Stimulated activated CD4-positive, alpha-beta T cell treated with anti-CD3 and anti-CD28 coated beads, Interleukin-2, amount 100 ng/mL, for 4 hours (primary cell): ENCODE measurements at regions not wholly inside any gene's neighbourhood (a gene's known extent, or its start where the extent isn't known, plus 50 kb on each side); places are given as distances from the start of the nearest gene placed in this dataset.

Experiments
- DNase-seq: peaks from one replicate; pipeline ENCODE4 v3.0.0-alpha.2; 2020; ENCODE audit warnings: low read depth

GRCh38 chr4:11051181-11051580 is 366.6 kb upstream of the CLNK start:
- no peak for DNase-seq

- DNase-seq = no peak
Measured at GRCh38 chr4:11050766-11051165, 366.2 kb upstream of the CLNK start.

GRCh38 chr4:11049001-11049400 is 364.4 kb upstream of the CLNK start:
- no peak for DNase-seq

- no peak for DNase-seq
Measured at GRCh38 chr4:11042760-11043159, 358.2 kb upstream of the CLNK start.

GRCh38 chr4:11039634-11040131 is 355.1 kb upstream of the CLNK start:
- no peak for DNase-seq

GRCh38 chr4:11038926-11039325 is 354.4 kb upstream of the CLNK start:
- no peak for DNase-seq

- no peak for DNase-seq
Measured at GRCh38 chr4:11037637-11038036, 353.1 kb upstream of the CLNK start.

GRCh38 chr4:11028334-11028733 is 343.8 kb upstream of the CLNK start:
- DNase-seq = no peak

- DNase-seq = no peak
Measured at GRCh38 chr4:11021333-11021732, 336.8 kb upstream of the CLNK start.

- DNase-seq = no peak
Measured at GRCh38 chr4:11019451-11020240, 335.1 kb upstream of the CLNK start.

GRCh38 chr4:11014199-11014598 is 329.6 kb upstream of the CLNK start:
- no peak for DNase-seq

- DNase-seq = no peak
Measured at GRCh38 chr4:11013094-11013664, 328.6 kb upstream of the CLNK start.

- DNase-seq = no peak
Measured at GRCh38 chr4:11011249-11011648, 326.7 kb upstream of the CLNK start.

GRCh38 chr4:11010624-11011023 is 326.1 kb upstream of the CLNK start:
- DNase-seq = no peak

- DNase-seq = no peak
Measured at GRCh38 chr4:11009281-11009680, 324.7 kb upstream of the CLNK start.

GRCh38 chr4:11005300-11005699 is 320.7 kb upstream of the CLNK start:
- DNase-seq = no peak

- DNase-seq = no peak
Measured at GRCh38 chr4:11004818-11005217, 320.2 kb upstream of the CLNK start.

- no peak for DNase-seq
Measured at GRCh38 chr4:11002961-11003360, 318.4 kb upstream of the CLNK start.

- no peak for DNase-seq
Measured at GRCh38 chr4:10998846-10999245, 314.3 kb upstream of the CLNK start.

GRCh38 chr4:10984815-10985214 is 300.2 kb upstream of the CLNK start:
- no peak for DNase-seq

- DNase-seq = no peak
Measured at GRCh38 chr4:10983885-10984640, 299.5 kb upstream of the CLNK start.

- DNase-seq = no peak
Measured at GRCh38 chr4:10983268-10983667, 298.7 kb upstream of the CLNK start.

GRCh38 chr4:10982305-10982704 is 297.7 kb upstream of the CLNK start:
- no peak for DNase-seq
